Mucosa of descending colon (tissue), 3 donors: ENCODE measurements at regions not wholly inside any gene's neighbourhood (a gene's known extent, or its start where the extent isn't known, plus 50 kb on each side); places are given as distances from the start of the nearest gene placed in this dataset.
"Not testable (repeated sequence)": the region's sequence is repeated elsewhere in the genome, so short reads cannot be mapped to it uniquely, and the experiment has no call there.

Experiments used
- ATAC-seq: fragments of 200-7000 bp; cut with Tn5 transposase; one replicate; pipeline ENCODE4 v1.9.1; 2020; ENCODE audit warnings: mild to moderate bottlenecking, moderate library complexity
- DNase-seq, 3 donors: peaks; one replicate each; pipeline ENCODE4 v3.0.0-alpha.2; 2020
- H3K36me3 ChIP-seq: fragments of 200-600 bp; one replicate; pipeline ENCODE4 v1.8.0; 2021; ENCODE audit warnings: low read depth, mild to moderate bottlenecking
- H3K4me1 ChIP-seq: fragments of 200-600 bp; one replicate; pipeline ENCODE4 v1.8.0; 2021; ENCODE audit warnings: low read depth, mild to moderate bottlenecking
- H3K4me3 ChIP-seq: fragments of 200-600 bp; one replicate; pipeline ENCODE4 v1.8.0; 2021; ENCODE audit warnings: mild to moderate bottlenecking
- H3K9me3 ChIP-seq: fragments of 200-600 bp; one replicate; pipeline ENCODE4 v1.8.0; 2021; ENCODE audit warnings: mild to moderate bottlenecking
- CTCF ChIP-seq: fragments of 200-600 bp; IDR thresholded peaks from one replicate; pipeline ENCODE4 v1.8.0; 2022; ENCODE audit warnings: antibody characterized with exemption, mild to moderate bottlenecking
- intact Hi-C, 2 donors: fragments of 100-400 bp; cut with DNase I in 1 of 2; cut with micrococcal nuclease in 1 of 2; formaldehyde crosslinking; loops; one replicate each; pipeline versions ENCODE4 v1.11.0 to v1.11.1; 2022; cut with DNase I, micrococcal nuclease
- donor health status: DM: no; HTN: no; CAD: no; lungs with moderate emphysema.
- donor health status: DM: no; HTN: no; CAD: no.
- donor health status: DM: no; HTN: yes; CAD: no.

GRCh38 chr2:122805346-122805745, 1049.9 kb downstream of the TSN start:
- H3K4me3 ChIP-seq, result no peak overlapping the region
- no peak for DNase-seq
- H3K9me3 ChIP-seq, result no peaks in the 10 kb centered on the region
- H3K36me3 ChIP-seq, result no peaks in the 10 kb centered on the region
- TF ChIP-seq CTCF, result no peak
- intact Hi-C loops, result no loop called here
- H3K4me1 ChIP-seq, result no peaks in the 10 kb centered on the region
- ATAC-seq, result no peak

- no peaks in the 10 kb centered on the region for H3K36me3 ChIP-seq
- DNase-seq (no peak), ATAC-seq (no peak)
- H3K4me1 ChIP-seq, result no peaks in the 10 kb centered on the region
- TF ChIP-seq CTCF, result no peak
- intact Hi-C loops, result no loop called here
- no peak overlapping the region for H3K4me3 ChIP-seq
- no peaks in the 10 kb centered on the region for H3K9me3 ChIP-seq
Measured at GRCh38 chr2:122808286-122808969, 1053.0 kb downstream of the TSN start.

- DNase-seq, intact Hi-C loops, H3K4me1 ChIP-seq, H3K4me3 ChIP-seq, H3K36me3 ChIP-seq, H3K9me3 ChIP-seq, ATAC-seq: not testable (repeated sequence)
Measured at GRCh38 chr2:122812214-122812613, 1056.8 kb downstream of the TSN start.

GRCh38 chr2:122815120-122815519, 1059.7 kb downstream of the TSN start:
- Histone ChIP-seq H3K36me3 (no peaks in the 10 kb centered on the region), H3K4me3 (no peak overlapping the region), H3K9me3 (no peaks in the 10 kb centered on the region), H3K4me1 (no peaks in the 10 kb centered on the region)
- intact Hi-C loops, result no loop called here
- DNase-seq (no peak), ATAC-seq (no peak)
- TF ChIP-seq CTCF, result no peak

- intact Hi-C loops, result no loop called here
- ATAC-seq (no peak), DNase-seq (no peak)
- Histone ChIP-seq H3K36me3 (no peaks in the 10 kb centered on the region), H3K4me1 (no peaks in the 10 kb centered on the region), H3K4me3 (no peak overlapping the region), H3K9me3 (no peaks in the 10 kb centered on the region)
- no peak for TF ChIP-seq CTCF
Measured at GRCh38 chr2:122816803-122817202, 1061.4 kb downstream of the TSN start.

- intact Hi-C loops, result no loop called here
- no peaks in the 10 kb centered on the region for H3K36me3 ChIP-seq
- DNase-seq (no peak), ATAC-seq (no peak)
- no peak for TF ChIP-seq CTCF
- no peaks in the 10 kb centered on the region for H3K9me3 ChIP-seq
- H3K4me3 ChIP-seq, result no peak overlapping the region
- H3K4me1 ChIP-seq, result no peaks in the 10 kb centered on the region
Measured at GRCh38 chr2:122822319-122822718, 1066.9 kb downstream of the TSN start.
